Brain pericyte (primary cell): ENCODE measurements at regions not wholly inside any gene's neighbourhood (a gene's known extent, or its start where the extent isn't known, plus 50 kb on each side); places are given as distances from the start of the nearest gene placed in this dataset.

Experiments used
- DNase-seq: peaks from one replicate; pipeline ENCODE4 v3.0.0-alpha.2; 2012; ENCODE audit warnings: low read depth, low spot score

- DNase-seq = no peak
Measured at GRCh38 chr17:69762766-69763165, 312.3 kb upstream of the KCNJ16 start.

- no peak for DNase-seq
Measured at GRCh38 chr17:69763503-69763902, 311.5 kb upstream of the KCNJ16 start.

- DNase-seq = no peak
Measured at GRCh38 chr17:69764146-69764545, 310.9 kb upstream of the KCNJ16 start.

- no peak for DNase-seq
Measured at GRCh38 chr17:69769050-69769449, 306.0 kb upstream of the KCNJ16 start.

GRCh38 chr17:69773081-69773480 lies 301.9 kb upstream of the KCNJ16 start:
- DNase-seq = no peak

GRCh38 chr17:69779378-69780214 lies 295.4 kb upstream of the KCNJ16 start:
- peak; percentile 22 for DNase-seq

- DNase-seq = no peak
Measured at GRCh38 chr17:69783865-69784264, 291.2 kb upstream of the KCNJ16 start.

- no peak for DNase-seq
Measured at GRCh38 chr17:69788957-69789356, 286.1 kb upstream of the KCNJ16 start.

GRCh38 chr17:69796078-69796477 lies 278.9 kb upstream of the KCNJ16 start:
- no peak for DNase-seq

- no peak for DNase-seq
Measured at GRCh38 chr17:69800870-69801269, 274.2 kb upstream of the KCNJ16 start.

- no peak for DNase-seq
Measured at GRCh38 chr17:69801368-69801767, 273.7 kb upstream of the KCNJ16 start.

- no peak for DNase-seq
Measured at GRCh38 chr17:69802045-69802740, 272.8 kb upstream of the KCNJ16 start.

GRCh38 chr17:69809331-69809730 lies 265.7 kb upstream of the KCNJ16 start:
- DNase-seq = no peak

GRCh38 chr17:69810326-69810965 lies 264.6 kb upstream of the KCNJ16 start:
- DNase-seq = no peak

- no peak for DNase-seq
Measured at GRCh38 chr17:69812240-69812837, 262.7 kb upstream of the KCNJ16 start.

- DNase-seq = no peak
Measured at GRCh38 chr17:69814031-69814430, 261.0 kb upstream of the KCNJ16 start.

- DNase-seq = no peak
Measured at GRCh38 chr17:69815406-69815805, 259.6 kb upstream of the KCNJ16 start.

- DNase-seq = no peak
Measured at GRCh38 chr17:69818467-69818866, 256.6 kb upstream of the KCNJ16 start.

GRCh38 chr17:69819316-69820087 lies 255.5 kb upstream of the KCNJ16 start:
- DNase-seq = no peak

- no peak for DNase-seq
Measured at GRCh38 chr17:69820876-69821473, 254.1 kb upstream of the KCNJ16 start.

- DNase-seq = no peak
Measured at GRCh38 chr17:69822314-69822875, 252.6 kb upstream of the KCNJ16 start.
